CD4-positive, alpha-beta T cell treated with Interleukin-4 for 1 hour (primary cell): ENCODE measurements at regions not wholly inside any gene's neighbourhood (a gene's known extent, or its start where the extent isn't known, plus 50 kb on each side); places are given as distances from the start of the nearest gene placed in this dataset.
A peak's percentile ranks its signal among the peaks of the same experiment; 100 is the strongest.
"Not testable (repeated sequence)": the region's sequence is repeated elsewhere in the genome, so short reads cannot be mapped to it uniquely, and the experiment has no call there.

Experiments used
- DNase-seq, 2 donors: peaks; one replicate each; pipeline ENCODE4 v3.0.0-alpha.2; 2020 to 2022

DNA sequence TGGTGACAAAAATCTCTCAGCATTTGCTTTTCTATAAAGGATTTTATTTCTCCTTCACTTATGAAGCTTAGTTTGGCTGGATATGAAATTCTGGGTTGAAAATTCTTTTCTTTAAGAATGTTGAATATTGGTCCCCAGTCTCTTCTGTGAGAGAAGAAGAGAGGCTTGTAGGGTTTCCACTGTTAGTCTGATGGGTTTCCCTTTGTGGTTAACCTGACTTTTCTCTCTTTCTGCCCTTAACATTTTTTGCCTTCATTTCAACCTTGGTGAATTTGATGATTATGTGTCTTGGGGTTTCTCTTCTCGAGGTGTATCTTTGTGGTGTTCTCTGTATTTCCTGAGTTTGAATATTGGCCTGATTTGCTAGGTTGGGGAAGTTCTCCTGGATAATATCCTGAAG lies 116.9 kb upstream of the ZEB2 start:
- peak in 1 of 2 donors; percentile 26 for DNase-seq

DNA sequence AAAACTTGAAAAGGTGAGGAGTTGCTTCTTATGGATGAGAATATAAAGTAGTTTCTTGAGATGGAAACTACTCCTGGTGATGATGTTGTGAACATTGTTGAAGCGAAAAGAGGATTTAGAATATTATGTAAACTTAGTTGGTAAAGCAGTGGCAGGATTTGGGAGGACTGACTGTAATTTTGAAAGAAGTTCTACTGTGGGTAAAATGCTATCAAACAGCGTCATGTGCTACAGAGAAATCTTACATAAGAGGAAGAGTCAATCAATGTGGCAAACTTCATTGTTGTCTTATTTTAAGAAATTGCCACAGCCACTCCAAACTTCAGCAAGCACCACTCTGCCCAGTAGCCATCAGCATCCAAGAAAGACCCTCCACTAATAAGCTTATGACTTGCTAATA lies 112.9 kb upstream of the ZEB2 start:
- no peak for DNase-seq

DNA sequence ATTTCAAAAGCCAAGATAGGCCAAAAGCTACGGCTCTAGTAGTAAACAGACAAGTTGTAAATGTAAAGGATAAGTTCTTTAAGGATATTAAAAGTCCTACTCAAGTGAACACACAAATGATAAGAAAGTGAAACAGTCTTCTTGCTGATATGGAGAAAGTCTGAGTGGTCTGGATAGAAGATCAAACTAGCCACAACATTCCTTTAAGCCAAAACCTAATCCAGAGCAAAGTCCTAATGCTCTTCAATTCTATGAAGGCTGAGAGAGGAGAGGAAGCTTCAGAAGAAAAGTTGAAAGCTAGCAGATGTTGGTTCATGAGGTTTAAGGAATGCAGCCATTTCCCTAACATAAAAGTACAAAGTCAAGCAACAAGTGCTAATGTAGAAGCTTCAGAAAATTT lies 111.7 kb upstream of the ZEB2 start:
- DNase-seq: no peak

DNA sequence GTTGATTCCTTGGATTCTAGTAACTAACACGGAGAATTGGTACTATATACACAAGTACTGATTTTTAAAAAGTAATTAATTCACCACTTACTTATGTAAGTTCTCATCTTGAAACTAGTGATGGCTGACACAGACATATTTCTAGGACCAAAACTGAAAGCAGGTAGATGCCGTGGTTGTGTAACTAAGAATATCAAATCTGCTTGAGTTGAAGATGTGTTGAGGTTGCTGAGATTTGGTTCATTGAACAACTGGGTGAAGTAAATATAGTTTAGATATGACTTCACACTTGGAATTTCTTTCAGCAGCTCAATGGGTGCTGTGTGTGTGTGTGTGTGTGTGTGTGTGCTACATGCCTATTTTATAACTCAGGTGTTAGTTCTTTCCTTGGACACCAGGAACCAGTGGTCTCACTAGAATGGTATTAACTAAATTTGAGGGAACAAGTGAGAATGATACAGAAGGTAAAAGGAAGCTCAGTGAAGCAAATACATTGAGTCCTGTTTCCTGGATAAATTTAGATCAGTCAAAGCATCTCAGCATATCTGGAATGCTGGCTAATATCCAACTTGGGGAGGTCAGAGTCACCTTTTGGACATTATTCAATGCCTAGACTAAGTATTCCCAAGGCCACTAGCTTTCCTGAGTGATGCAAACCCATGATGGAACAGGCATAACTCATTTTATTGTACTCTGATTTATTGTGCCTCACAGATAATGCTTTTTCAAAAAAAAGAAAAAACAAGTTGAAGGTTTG lies 110.7 kb upstream of the ZEB2 start:
- no peak for DNase-seq

DNA sequence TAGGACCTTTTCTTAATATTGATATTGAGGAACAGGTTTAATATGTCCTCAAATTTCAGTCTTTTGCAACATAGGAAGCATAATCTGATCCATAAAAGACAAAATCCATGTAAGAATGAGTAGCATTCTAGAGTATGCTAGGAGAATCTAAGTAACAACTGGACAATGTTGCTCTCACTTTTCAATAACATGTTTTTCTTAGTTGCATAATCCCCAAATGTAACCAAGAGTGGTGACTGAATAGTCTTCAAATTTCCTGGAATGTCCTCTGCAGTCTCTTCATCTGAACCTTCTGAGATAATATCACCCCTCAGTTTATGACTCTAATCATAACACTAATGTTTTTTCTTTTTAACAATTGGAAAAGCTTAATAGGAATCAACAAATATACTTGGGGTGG lies 110.0 kb upstream of the ZEB2 start:
- DNase-seq: no peak

DNA sequence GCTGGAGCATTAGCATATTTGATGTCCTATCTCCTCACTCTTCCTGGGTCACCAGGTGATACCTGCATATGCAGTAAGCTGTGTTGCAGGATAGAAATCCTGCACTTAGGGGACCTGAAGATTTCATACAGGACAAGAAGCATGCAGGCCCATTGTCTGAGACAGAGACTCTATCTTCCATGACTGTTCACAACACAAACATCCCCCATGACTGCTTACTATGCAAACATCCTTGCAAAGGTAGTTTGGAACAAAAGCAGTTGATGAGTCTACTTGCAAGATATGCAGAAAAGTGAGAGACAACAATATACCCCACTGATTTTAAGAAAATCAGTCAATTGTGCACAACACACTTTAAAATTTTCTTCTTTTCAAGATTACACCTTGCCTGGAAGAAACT lies 108.6 kb upstream of the ZEB2 start:
- DNase-seq: no peak

DNA sequence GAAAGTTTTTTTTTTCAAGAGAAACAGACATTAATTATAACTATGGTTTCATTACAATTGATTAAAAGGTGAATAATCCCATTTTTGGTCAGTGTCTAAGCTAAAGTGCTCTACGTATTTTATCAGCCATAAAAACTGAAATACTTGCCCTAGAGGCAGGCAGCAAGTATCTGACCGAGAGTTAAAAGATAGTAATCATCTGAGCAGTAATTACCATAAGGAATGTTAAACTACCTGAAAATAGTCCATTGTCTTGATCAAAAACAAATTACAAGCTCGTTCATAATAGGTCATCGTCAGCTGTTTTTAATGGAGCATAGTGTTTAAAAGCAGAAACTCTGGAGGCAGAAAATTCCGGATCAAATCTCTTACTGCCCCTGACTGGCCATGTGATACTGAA lies 105.7 kb upstream of the ZEB2 start:
- no peak for DNase-seq

DNA sequence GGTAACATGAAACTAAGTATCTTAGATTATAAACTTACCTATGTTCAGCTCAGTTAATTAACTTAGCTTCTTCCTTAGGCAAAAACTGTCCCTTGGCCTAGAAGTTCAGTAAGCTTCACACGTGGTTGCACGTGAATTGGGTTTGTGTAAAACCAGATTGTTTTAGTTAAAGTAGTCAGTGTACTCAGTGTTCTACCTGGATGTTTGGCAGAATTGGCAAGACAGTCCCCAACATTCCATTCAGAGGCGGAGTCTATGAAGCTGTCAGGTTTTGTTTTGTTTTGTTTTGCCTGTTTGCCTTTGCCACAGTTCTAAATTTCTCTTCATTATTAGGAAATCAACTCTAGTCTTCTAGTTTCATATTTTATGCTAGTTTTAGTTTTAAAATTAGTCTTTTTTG lies 105.3 kb upstream of the ZEB2 start:
- DNase-seq: no peak

DNA sequence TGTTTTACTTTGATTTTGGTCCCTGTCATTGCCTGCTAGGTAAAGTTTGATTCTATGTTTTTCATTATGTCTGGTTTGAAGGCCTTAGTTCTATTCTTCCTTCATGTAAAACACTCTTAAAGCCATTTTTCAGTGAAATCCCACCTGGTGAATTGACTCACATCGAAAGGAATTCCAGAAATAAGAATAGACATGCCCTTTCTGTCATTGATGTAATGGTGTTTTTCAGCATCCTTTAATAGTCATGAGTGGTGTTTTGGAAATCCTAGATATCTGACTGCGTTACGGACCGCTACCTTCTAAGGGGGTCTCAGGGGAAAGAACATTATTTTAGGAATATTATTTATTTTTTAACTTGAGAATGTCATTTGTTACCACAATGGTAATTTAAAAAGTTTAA lies 104.5 kb upstream of the ZEB2 start:
- DNase-seq: no peak

DNA sequence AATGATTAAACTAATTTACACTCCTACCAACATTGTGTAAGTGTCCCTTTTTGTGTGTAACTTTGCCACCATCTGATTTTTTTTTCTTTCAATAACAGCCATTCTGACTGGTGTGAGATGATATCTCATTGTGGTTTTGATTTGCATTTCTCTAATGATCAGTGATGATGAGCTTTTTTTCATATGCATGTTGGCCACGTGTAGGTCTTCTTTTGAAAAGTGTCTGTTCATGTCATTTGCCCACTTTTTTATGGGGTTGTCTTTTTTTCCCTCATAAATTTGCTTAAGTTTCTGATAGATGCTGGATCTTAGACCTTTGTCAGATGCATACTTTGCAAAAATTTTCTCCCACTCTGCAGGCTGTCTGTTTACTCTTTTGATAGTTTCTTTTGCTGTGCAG lies 102.5 kb upstream of the ZEB2 start:
- DNase-seq: not testable (repeated sequence)

DNA sequence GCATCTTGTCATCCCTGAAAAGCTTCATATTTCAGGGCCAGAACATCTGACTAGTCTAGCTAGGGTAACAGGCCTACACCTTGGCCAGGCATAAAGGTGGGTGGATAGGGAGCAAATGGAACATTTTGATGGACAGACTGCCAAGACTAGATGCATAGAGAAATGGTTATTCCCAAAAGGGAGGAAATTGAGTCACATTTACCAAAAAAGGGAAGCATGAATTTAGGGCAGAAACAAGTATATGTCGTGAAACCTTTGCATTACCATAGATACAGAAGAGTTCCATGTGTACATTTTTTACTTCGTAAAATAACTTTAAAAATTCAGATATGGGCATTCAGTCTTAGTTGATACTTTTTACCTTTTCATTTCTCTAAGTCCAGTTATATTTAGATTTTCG lies 101.3 kb upstream of the ZEB2 start:
- DNase-seq: no peak

DNA sequence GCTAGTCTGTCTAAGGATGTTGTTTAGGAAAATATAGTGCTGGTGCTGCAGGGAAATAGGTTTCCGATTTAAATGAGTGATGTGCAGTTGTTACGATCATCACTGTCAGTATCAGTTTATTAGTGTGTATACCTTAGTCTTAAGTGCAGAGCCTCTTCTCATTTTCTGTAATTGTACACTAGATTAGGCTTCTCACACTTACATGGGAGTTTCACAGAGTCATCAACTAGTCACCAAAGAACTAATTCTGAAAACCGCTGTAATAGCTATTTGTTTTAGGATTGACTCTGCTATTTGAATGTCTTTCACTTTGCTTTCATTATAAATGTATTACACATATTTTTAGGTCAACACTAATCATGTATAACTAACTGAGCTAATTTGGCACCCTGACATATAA lies 99.8 kb upstream of the ZEB2 start:
- DNase-seq: no peak

DNA sequence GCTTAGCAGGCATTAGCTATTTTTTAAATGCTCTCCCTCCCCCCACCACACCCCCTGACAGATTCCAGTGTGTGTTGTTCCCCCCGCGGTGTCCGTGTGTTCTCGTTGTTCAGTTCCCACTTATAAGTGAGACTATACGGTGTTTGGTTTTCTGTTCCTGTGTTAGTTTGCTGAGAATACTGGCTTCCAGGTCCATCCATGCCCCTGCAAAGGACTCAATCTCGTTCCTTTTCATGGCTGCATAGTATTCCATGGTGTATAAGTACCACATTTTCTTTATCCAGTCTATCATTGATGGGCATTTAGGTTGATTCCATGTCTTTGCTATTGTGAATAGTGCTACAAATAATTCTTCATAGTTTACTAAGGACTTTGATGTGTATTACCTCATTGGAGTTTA lies 97.3 kb upstream of the ZEB2 start:
- not testable (repeated sequence) for DNase-seq

DNA sequence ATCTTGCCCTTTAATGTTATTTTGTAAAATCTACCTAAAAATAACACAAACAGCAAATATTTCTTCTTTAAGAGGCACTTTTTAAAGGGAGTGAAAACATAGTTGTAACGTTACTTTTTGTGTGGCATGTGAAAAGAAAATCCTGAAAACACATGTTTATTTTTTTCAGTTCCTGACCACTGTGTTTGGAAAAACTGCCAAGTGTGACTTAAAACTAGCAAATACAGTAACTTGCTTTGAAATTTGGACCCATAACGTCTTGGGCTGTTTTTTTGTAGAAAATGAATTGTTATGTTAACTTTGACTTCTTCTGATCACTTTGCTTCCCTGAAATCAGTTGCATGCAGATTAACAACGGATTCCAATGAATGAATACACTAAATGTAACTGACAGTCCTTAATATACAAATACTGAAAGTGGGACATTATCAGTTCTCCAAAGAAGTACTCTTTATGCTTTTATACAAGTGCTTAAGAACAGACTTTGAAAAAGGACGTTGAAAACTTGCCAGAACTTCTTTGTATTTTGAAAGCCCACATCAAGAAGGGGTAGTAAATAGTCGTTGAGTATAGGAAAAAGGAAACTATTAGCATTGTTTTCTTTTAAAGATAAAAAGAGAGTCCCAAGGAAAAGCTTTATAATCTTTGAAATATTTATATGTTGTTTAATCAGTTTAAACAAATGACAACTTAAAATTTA lies 96.1 kb upstream of the ZEB2 start:
- no peak for DNase-seq

DNA sequence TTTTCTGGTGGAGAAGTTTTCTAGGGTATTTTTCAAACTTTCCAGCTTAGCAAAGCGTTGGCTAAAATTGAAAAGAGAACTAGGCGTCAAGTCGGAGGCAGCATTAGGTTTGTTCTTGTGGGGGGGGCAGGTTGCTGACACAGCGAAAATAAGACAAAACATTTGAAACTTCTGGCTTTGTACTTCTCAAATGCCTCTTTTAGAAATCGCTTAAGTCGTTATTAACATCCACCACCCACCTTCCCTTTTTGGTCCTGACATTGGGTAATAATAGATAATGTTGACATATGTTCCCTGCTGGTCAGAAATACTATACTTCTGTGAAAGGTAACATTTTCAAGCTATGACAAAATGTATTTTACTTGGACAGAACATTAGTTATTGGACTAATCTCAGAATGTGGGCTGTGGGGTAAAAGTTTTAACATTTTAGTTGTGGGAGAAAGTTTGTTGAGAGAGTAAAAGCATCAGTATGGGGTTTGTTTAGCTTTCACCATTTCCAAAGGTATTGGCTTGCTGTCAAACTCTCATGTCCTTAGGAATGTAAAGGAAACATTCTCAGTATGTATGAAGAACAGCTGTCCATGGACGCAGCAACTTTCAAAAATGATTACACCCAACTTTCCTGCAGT lies 88.1 kb upstream of the ZEB2 start:
- DNase-seq: peak in 1 of 2 donors; percentile 57

DNA sequence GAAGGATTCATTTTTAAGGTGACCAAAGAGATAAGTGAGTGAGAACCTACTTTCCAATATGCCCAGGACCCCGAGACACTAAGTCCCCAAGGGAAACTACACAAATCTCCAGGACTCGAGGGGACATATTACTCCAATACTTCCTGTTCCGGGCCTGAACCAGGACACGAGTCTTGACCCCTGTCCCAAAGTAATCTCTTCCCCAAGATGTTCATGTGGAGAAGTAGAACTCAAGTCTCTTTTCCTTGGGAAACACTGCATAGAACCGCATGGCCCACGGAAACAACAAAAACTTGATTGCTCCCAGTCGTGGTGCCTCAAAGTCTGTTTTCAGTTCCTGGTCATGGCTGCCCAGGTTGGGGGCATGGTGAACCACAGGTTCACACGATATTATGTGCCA lies 87.2 kb upstream of the ZEB2 start:
- no peak for DNase-seq

DNA sequence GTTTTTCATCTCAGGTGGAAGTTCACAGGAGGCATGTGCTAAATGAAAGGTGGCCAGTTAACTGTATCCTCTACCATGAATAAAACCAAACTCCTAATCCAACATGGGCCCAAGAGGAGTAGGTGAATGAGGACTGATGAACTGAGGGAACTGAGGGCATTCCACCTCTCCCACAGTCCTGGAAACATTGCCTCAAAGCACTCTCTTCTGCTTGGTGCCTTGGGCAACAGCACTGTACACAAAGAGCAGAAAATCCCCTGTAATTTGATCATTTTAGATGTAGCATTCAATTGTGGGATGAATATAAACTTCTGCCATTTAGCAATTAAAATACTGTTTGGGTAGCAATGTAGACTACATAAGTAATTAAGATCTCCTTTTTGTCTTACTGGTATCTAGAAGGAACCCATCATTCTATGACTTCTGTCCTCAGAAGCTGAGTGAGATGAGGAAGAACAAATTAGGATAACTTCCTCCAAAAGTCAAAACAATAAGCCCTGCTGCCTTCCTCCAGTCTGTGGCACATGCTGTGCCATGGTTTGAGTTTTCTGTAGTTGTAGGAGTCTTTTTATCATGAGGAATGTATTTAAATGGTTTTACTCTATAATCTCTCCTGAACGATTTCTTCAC lies 86.7 kb upstream of the ZEB2 start:
- DNase-seq: no peak

DNA sequence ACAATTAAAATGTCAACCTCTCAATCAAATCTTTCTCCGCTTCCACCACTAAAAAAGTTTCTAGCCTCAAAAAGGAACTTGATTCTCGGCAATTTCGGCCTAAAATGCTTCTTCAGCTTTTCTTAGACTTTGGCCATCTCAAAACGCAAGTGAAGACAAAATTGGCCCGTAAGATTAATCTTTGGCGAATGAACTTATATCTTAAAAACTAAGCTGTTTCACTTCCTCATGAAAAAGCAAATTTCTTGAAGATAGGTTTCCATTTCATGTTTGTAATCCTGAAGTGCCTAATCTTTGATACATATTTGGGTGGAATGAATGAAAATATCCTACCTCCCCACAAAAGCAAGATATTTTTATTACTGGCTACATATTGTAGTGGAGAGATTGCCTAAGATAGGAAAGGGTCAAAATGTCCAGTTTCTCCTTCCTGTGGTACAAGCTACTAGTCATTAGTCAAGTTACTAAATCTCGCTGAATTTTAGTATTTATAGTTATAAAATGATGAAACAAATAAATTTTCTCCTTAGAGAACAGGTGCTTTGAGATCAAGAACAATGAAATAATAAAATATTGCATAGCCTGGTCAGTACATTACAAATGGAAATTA lies 85.4 kb upstream of the ZEB2 start:
- no peak for DNase-seq

DNA sequence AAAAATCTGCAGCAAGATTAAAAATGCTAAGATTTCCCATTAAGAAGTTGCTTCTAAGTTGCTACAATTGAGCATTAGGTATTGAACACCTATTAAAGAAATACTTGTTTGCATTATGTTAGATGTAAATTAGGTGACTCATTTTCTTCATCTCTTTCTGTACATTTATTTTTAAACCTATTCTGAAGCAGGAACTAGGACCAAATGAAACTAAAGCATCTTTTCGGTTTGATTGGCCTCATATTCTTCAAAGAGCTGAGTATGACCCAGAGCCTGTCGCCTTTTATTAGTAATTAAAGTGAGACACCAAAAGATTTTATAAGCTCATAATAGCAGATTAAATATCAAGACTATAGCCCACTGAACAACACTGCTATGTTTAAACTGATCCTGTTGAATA lies 83.4 kb upstream of the ZEB2 start:
- no peak for DNase-seq

DNA sequence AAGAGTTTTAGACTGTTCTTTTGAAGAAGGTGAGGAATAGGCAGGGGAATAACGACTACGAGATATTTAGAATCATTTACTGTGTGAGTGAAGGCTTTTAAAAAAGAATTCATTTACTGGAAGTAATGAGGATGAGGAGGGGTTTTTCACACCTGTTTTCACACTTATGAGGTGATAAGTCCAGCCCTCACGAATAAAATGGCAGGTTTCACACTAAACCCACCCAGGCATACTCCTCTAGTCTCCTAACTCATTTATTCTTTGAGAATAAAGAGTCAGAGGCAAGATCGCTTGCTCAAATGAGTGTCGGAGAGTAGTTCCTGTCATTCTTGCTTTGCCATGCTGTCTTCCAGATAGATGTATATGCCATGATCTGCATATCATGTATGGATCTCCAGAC lies 79.0 kb upstream of the ZEB2 start:
- DNase-seq: no peak

DNA sequence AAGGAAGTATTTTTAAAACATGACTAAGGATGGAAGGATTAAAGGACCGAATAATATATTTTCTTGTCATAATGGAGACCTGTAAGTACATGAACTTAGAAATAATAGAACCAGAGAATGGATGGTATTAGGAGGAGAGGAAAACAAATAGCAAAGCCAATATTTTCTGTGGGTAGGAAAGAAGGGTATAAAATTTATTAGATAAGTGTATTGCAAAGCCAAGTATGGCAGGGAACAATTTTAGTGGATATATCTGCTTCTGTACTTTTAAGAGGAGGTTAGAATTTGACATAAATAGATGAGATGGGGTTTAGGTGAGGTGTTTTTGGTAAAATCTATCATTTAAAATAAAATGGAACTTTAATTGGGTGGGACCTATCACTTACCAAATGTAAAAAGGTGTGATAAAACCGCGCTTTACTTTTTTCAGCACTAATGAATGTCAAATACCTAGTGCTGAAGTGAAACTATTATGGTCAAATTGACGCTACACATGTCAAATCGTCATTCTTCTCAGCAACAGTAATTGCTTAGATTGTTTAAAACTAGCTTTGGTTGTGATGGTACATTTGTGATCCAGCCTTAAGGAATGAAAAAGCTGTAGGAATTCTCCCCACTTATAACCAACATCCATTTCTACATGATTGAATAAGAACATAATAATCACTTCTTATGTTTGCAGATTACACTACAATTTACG lies 78.1 kb upstream of the ZEB2 start:
- DNase-seq: peak in 1 of 2 donors; percentile 37

DNA sequence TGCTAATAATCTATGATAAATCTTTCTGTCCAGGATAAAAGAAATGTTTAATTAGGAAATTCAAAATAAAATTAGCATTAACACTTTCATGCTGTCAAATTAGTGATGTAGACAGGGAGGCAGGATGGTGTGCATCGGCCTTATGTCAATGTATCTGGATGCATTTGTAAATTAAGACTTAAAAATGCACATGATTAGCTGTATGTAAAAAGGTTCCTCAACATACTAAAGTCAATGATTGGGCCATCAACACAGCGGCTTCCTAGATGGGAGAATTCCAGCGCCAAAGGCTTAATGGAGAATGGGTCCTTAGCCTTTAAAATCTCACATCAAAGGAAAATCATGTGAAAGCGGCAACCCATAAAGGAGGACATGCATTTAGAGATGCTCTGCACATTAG lies 77.5 kb upstream of the ZEB2 start:
- DNase-seq: no peak
